Endothelial cell of umbilical vein (primary cell): ENCODE measurements at regions not wholly inside any gene's neighbourhood (a gene's known extent, or its start where the extent isn't known, plus 50 kb on each side); places are given as distances from the start of the nearest gene placed in this dataset.

Experiments used
- EZH2 ChIP-seq: IDR thresholded peaks from 2 replicates; pipeline ENCODE4 v1.6.1; 2012; ENCODE audit warnings: borderline replicate concordance, low read depth, mild to moderate bottlenecking, moderate library complexity, low read length, inconsistent platforms; ENCODE audit not compliant: severe bottlenecking
- POLR2A ChIP-seq: IDR thresholded peaks from 2 replicates; pipeline ENCODE4 v1.6.1; 2012; ENCODE audit warnings: low read depth, mild to moderate bottlenecking, control low read depth, low read length
- POLR2AphosphoS5 ChIP-seq: IDR thresholded peaks from 2 replicates; pipeline ENCODE4 v1.6.1; 2012; ENCODE audit warnings: low read depth, mild to moderate bottlenecking, control low read depth, low read length, moderate library complexity; ENCODE audit not compliant: insufficient read depth
- TF ChIP-seq, protein P1 (sequence below), 2 donors: IDR thresholded peaks; 1 replicate in 1 of 2; 2 replicates in 1 of 2; pipeline ENCODE4 v1.5.1; 2011; ENCODE audit warnings: low read length in 2 of 2, mild to moderate bottlenecking in 2 of 2, moderate library complexity in 2 of 2, control low read depth in 1 of 2, inconsistent platforms in 1 of 2, low read depth in 1 of 2; ENCODE audit not compliant: insufficient read depth in 1 of 2; ENCODE audit errors: extremely low read depth in 1 of 2

DNA sequence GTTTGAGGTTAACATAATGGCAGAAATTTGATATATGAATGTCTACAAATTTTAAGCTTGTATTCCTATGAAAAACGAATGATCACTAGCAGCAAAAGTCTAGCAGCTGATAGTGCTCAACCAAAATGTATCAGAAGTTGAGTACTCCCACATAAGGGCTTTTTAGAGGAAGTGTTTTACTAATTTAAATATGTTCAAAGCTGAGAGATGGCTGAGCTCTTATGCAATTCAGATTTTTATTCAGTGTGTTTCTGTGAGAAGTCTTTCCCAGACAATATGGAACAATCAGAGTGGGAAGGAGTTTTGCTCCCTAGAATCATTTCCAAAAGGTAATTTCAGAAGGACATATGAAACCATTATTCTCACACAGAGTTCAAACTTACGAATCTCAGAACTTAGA lies 327.0 kb downstream of the ZPLD1 start:
- TF ChIP-seq, protein P1, sequence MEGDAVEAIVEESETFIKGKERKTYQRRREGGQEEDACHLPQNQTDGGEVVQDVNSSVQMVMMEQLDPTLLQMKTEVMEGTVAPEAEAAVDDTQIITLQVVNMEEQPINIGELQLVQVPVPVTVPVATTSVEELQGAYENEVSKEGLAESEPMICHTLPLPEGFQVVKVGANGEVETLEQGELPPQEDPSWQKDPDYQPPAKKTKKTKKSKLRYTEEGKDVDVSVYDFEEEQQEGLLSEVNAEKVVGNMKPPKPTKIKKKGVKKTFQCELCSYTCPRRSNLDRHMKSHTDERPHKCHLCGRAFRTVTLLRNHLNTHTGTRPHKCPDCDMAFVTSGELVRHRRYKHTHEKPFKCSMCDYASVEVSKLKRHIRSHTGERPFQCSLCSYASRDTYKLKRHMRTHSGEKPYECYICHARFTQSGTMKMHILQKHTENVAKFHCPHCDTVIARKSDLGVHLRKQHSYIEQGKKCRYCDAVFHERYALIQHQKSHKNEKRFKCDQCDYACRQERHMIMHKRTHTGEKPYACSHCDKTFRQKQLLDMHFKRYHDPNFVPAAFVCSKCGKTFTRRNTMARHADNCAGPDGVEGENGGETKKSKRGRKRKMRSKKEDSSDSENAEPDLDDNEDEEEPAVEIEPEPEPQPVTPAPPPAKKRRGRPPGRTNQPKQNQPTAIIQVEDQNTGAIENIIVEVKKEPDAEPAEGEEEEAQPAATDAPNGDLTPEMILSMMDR (IDR thresholded peaks at IDR 0.05; ENCODE audit: extremely low read depth in 1 of 2, insufficient read depth in 1 of 2, low read depth in 1 of 2, low read length in 2 of 2), result no peak
- TF ChIP-seq POLR2A (no peak), EZH2 (no peak), POLR2AphosphoS5 (no peak)
